ENCODE measurements at regions not wholly inside any gene's neighbourhood (a gene's known extent, or its start where the extent isn't known, plus 50 kb on each side); places are given as distances from the start of the nearest gene placed in this dataset.

- Histone ChIP-seq H2AFZ (ENCODE audit: insufficient read depth, low read depth, low read length, poor library complexity, severe bottlenecking) (no peak overlapping the region), H3K4me2 (replicated peaks; ENCODE audit: low read depth, low read length, poor library complexity, severe bottlenecking) (no peak overlapping the region), H3K36me3 (replicated peaks in 1 of 2; ENCODE audit: control extremely low read depth in 1 of 2, control insufficient read depth in 1 of 2, extremely low read depth in 1 of 2, insufficient read depth in 2 of 2, low read length in 1 of 2) (no peaks in the 10 kb centered on the region), H3K9me3 (ENCODE audit: control extremely low read depth in 1 of 3, control insufficient read depth in 2 of 3, insufficient read depth in 1 of 3, low read length in 2 of 3) (no peaks in the 10 kb centered on the region), H3K27me3 (replicated peaks in 1 of 4; ENCODE audit: control extremely low read depth in 1 of 4, control insufficient read depth in 3 of 4, insufficient read depth in 4 of 4, low read length in 3 of 4) (peaks cover 0 to 5% (median 0%) of the 10 kb centered on the region in 4 experiments), H4K20me1 (ENCODE audit: control insufficient read depth, insufficient read depth, low read length, poor library complexity, severe bottlenecking) (no peaks in the 10 kb centered on the region), H3K9ac (ENCODE audit: low read length) (no peak overlapping the region), H3K27ac (ENCODE audit: low read length in 2 of 2) (no peak overlapping the region), H3K79me2 (ENCODE audit: control insufficient read depth, insufficient read depth, low read length) (no peaks in the 10 kb centered on the region), H3K4me1 (ENCODE audit: control insufficient read depth in 2 of 2, insufficient read depth in 2 of 2, low read length in 2 of 2) (no peaks in the 10 kb centered on the region), H3K4me3 (ENCODE audit: control extremely low read depth in 1 of 5, extremely low read depth in 1 of 5, insufficient read depth in 1 of 5, low read depth in 2 of 5, low read length in 4 of 5) (no peak overlapping the region)
- no peak overlapping the region for H3K4me3 Mint-ChIP-seq
- ChIA-PET CTCF (no interaction called here), POLR2A (interaction anchor here (0.6 kb wide), 1 partner anchor 221 kb away, joined by 4 read pairs; no protein-coding TSS in a partner anchor)
- no peaks in the 10 kb centered on the region for H3K4me1 Mint-ChIP-seq
- 94% methylated on average over 2 of the region's 8 CpGs for WGBS (ENCODE audit: insufficient coverage)
- TF ChIP-seq, protein P1, sequence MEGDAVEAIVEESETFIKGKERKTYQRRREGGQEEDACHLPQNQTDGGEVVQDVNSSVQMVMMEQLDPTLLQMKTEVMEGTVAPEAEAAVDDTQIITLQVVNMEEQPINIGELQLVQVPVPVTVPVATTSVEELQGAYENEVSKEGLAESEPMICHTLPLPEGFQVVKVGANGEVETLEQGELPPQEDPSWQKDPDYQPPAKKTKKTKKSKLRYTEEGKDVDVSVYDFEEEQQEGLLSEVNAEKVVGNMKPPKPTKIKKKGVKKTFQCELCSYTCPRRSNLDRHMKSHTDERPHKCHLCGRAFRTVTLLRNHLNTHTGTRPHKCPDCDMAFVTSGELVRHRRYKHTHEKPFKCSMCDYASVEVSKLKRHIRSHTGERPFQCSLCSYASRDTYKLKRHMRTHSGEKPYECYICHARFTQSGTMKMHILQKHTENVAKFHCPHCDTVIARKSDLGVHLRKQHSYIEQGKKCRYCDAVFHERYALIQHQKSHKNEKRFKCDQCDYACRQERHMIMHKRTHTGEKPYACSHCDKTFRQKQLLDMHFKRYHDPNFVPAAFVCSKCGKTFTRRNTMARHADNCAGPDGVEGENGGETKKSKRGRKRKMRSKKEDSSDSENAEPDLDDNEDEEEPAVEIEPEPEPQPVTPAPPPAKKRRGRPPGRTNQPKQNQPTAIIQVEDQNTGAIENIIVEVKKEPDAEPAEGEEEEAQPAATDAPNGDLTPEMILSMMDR (IDR thresholded peaks at IDR 0.05): no peak
- TF ChIP-seq EZH2 (IDR thresholded peaks at IDR 0.05; ENCODE audit: borderline replicate concordance, insufficient read depth, low read depth, low read length, poor library complexity, severe bottlenecking): no peak
- intact Hi-C loops (cut with micrococcal nuclease): no loop called here
- ATAC-seq (ENCODE audit: low read depth) (no peak), DNase-seq (no peak)
- no peaks in the 10 kb centered on the region for H3K9me3 Mint-ChIP-seq (ENCODE audit: insufficient read depth)
- H3K27me3 Mint-ChIP-seq: peaks cover 10% of the 10 kb centered on the region
- no peak overlapping the region for H3K27ac Mint-ChIP-seq
These were observed 271.3 kb upstream of the TOPAZ1 start for GRCh38 chr3:43970351-43970750.

GRCh38 chr3:43970920-43971319 lies 270.8 kb upstream of the TOPAZ1 start:
- POLR2A ChIA-PET: interaction anchor here (0.6 kb wide), 1 partner anchor 221 kb away, joined by 4 read pairs; no protein-coding TSS in a partner anchor
- no peak overlapping the region for H2AFZ ChIP-seq (ENCODE audit: insufficient read depth, low read depth, low read length, poor library complexity, severe bottlenecking)
- Mint-ChIP-seq H3K4me3 (no peak overlapping the region), H3K9me3 (ENCODE audit: insufficient read depth) (peaks cover 2% of the 10 kb centered on the region), H3K27me3 (peaks cover 13% of the 10 kb centered on the region), H3K27ac (no peak overlapping the region), H3K4me1 (no peaks in the 10 kb centered on the region)
- TF ChIP-seq, protein P1 (IDR thresholded peaks at IDR 0.05): no peak
- TF ChIP-seq EZH2 (IDR thresholded peaks at IDR 0.05; ENCODE audit: borderline replicate concordance, insufficient read depth, low read depth, low read length, poor library complexity, severe bottlenecking): no peak
- H3K4me2 ChIP-seq (replicated peaks; ENCODE audit: low read depth, low read length, poor library complexity, severe bottlenecking): no peak overlapping the region
- CTCF ChIA-PET: no interaction called here
- H3K4me1 ChIP-seq (ENCODE audit: control insufficient read depth in 2 of 2, insufficient read depth in 2 of 2, low read length in 2 of 2): no peaks in the 10 kb centered on the region
- ATAC-seq (ENCODE audit: low read depth) (no peak), DNase-seq (no peak)
- no peaks in the 10 kb centered on the region for H3K79me2 ChIP-seq (ENCODE audit: control insufficient read depth, insufficient read depth, low read length)
- H3K9ac ChIP-seq (ENCODE audit: low read length): no peak overlapping the region
- no peaks in the 10 kb centered on the region for H4K20me1 ChIP-seq (ENCODE audit: control insufficient read depth, insufficient read depth, low read length, poor library complexity, severe bottlenecking)
- 88% methylated on average over 2 of the region's 4 CpGs for WGBS (ENCODE audit: insufficient coverage)
- intact Hi-C loops (cut with micrococcal nuclease): no loop called here
- H3K27ac ChIP-seq (ENCODE audit: low read length in 2 of 2): no peak overlapping the region
- H3K27me3 ChIP-seq (replicated peaks in 1 of 4; ENCODE audit: control extremely low read depth in 1 of 4, control insufficient read depth in 3 of 4, insufficient read depth in 4 of 4, low read length in 3 of 4): peaks cover 0 to 5% (median 0%) of the 10 kb centered on the region in 4 experiments
- H3K9me3 ChIP-seq (ENCODE audit: control extremely low read depth in 1 of 3, control insufficient read depth in 2 of 3, insufficient read depth in 1 of 3, low read length in 2 of 3): peaks cover 3 to 4% (median 4%) of the 10 kb centered on the region in 3 donors
- no peak overlapping the region for H3K4me3 ChIP-seq (ENCODE audit: control extremely low read depth in 1 of 5, extremely low read depth in 1 of 5, insufficient read depth in 1 of 5, low read depth in 2 of 5, low read length in 4 of 5)
- no peaks in the 10 kb centered on the region for H3K36me3 ChIP-seq (replicated peaks in 1 of 2; ENCODE audit: control extremely low read depth in 1 of 2, control insufficient read depth in 1 of 2, extremely low read depth in 1 of 2, insufficient read depth in 2 of 2, low read length in 1 of 2)
